Thoracic aorta (tissue), 2 donors: ENCODE measurements at regions not wholly inside any gene's neighbourhood (a gene's known extent, or its start where the extent isn't known, plus 50 kb on each side); places are given as distances from the start of the nearest gene placed in this dataset.

ENCODE experiments used
- ATAC-seq: fragments of 150-250 bp; one replicate; pipeline ENCODE4 v1.8.0; 2017; ENCODE audit warnings: low read depth; ENCODE audit not compliant: insufficient number of reproducible peaks, low FRiP score
- DNase-seq: peaks from one replicate; pipeline ENCODE4 v3.0.0-alpha.2; 2020; ENCODE audit warnings: low spot score
- H3K27ac ChIP-seq, 2 donors: fragments of 200-600 bp; sonication (generic); 1 replicate in 1 of 2; 2 replicates in 1 of 2; pipeline ENCODE4 v1.5.1; 2016; ENCODE audit warnings: mild to moderate bottlenecking in 2 of 2, moderate library complexity in 2 of 2
- H3K27me3 ChIP-seq: fragments of 200-600 bp; sonication (generic); replicated peaks from 2 replicates; pipeline ENCODE4 v1.6.0; 2016; ENCODE audit warnings: mild to moderate bottlenecking; ENCODE audit not compliant: insufficient read depth
- H3K36me3 ChIP-seq: fragments of 200-600 bp; sonication (generic); one replicate; pipeline ENCODE4 v1.5.1; 2016
- H3K4me1 ChIP-seq, 2 donors: fragments of 200-600 bp; sonication (generic); 1 replicate in 1 of 2; 2 replicates in 1 of 2; pipeline versions ENCODE4 v1.5.1 to v1.6.0; 2016; ENCODE audit warnings: low read depth in 2 of 2, mild to moderate bottlenecking in 1 of 2; ENCODE audit not compliant: control insufficient read depth in 1 of 2
- H3K4me3 ChIP-seq: fragments of 200-600 bp; sonication (generic); 2 replicates; pipeline ENCODE4 v1.5.1; 2016; ENCODE audit warnings: mild to moderate bottlenecking
- H3K9me3 ChIP-seq: fragments of 200-600 bp; sonication (generic); 2 replicates; pipeline ENCODE4 v1.5.1; 2016
- CTCF ChIP-seq: fragments of 200-600 bp; sonication (generic); IDR thresholded peaks from one replicate; pipeline ENCODE4 v1.5.1; 2019; ENCODE audit warnings: antibody characterized with exemption

GRCh38 chr7:34307540-34307939 is 350.5 kb upstream of the NPSR1 start:
- ATAC-seq (no peak), DNase-seq (no peak)
- Histone ChIP-seq H3K27ac (no peak overlapping the region), H3K4me3 (no peak overlapping the region), H3K9me3 (no peaks in the 10 kb centered on the region), H3K36me3 (no peaks in the 10 kb centered on the region), H3K27me3 (no peaks in the 10 kb centered on the region), H3K4me1 (no peaks in the 10 kb centered on the region)
- no peak for TF ChIP-seq CTCF

GRCh38 chr7:34308595-34308994 is 349.4 kb upstream of the NPSR1 start:
- no peaks in the 10 kb centered on the region for H3K27me3 ChIP-seq
- H3K9me3 ChIP-seq = no peaks in the 10 kb centered on the region
- H3K4me1 ChIP-seq = no peaks in the 10 kb centered on the region
- DNase-seq (no peak), ATAC-seq (no peak)
- no peaks in the 10 kb centered on the region for H3K36me3 ChIP-seq
- H3K4me3 ChIP-seq = no peak overlapping the region
- no peak for TF ChIP-seq CTCF
- H3K27ac ChIP-seq = no peak overlapping the region

GRCh38 chr7:34309116-34309515 is 348.9 kb upstream of the NPSR1 start:
- no peak overlapping the region for H3K4me3 ChIP-seq
- no peak overlapping the region for H3K27ac ChIP-seq
- no peak for DNase-seq
- no peaks in the 10 kb centered on the region for H3K9me3 ChIP-seq
- no peaks in the 10 kb centered on the region for H3K36me3 ChIP-seq
- no peaks in the 10 kb centered on the region for H3K4me1 ChIP-seq
- no peaks in the 10 kb centered on the region for H3K27me3 ChIP-seq
- no peak for ATAC-seq
- no peak for TF ChIP-seq CTCF

GRCh38 chr7:34309584-34309983 is 348.4 kb upstream of the NPSR1 start:
- no peaks in the 10 kb centered on the region for H3K4me1 ChIP-seq
- TF ChIP-seq CTCF = no peak
- no peaks in the 10 kb centered on the region for H3K27me3 ChIP-seq
- no peaks in the 10 kb centered on the region for H3K9me3 ChIP-seq
- ATAC-seq = no peak
- H3K27ac ChIP-seq = no peak overlapping the region
- no peak for DNase-seq
- no peaks in the 10 kb centered on the region for H3K36me3 ChIP-seq
- no peak overlapping the region for H3K4me3 ChIP-seq

- Histone ChIP-seq H3K9me3 (no peaks in the 10 kb centered on the region), H3K36me3 (no peaks in the 10 kb centered on the region), H3K4me3 (no peak overlapping the region), H3K4me1 (no peaks in the 10 kb centered on the region), H3K27ac (no peak overlapping the region), H3K27me3 (no peaks in the 10 kb centered on the region)
- ATAC-seq (no peak), DNase-seq (no peak)
- TF ChIP-seq CTCF = no peak
These were observed 346.4 kb upstream of the NPSR1 start for GRCh38 chr7:34311591-34311990.
